Adrenal gland (tissue), 9 donors: ENCODE measurements at regions not wholly inside any gene's neighbourhood (a gene's known extent, or its start where the extent isn't known, plus 50 kb on each side); places are given as distances from the start of the nearest gene placed in this dataset.

Source experiments
- DNase-seq, 7 donors: peaks; one replicate each; pipeline ENCODE4 v3.0.0-alpha.2; 2019 to 2020
- H3K27ac ChIP-seq, 5 donors: fragments of 200-600 bp; sonication (generic) in 4 of 5; 1 replicate in 3 of 5; 2 replicates in 2 of 5; pipeline versions ENCODE4 v1.5.1 to v1.8.0; 2016 to 2020; ENCODE audit warnings: mild to moderate bottlenecking in 1 of 5
- H3K27me3 ChIP-seq: fragments of 200-600 bp; 2 replicates; pipeline ENCODE4 v1.8.0; 2021
- H3K36me3 ChIP-seq, 2 donors: fragments of 200-600 bp; replicated peaks in 1 of 2; 1 replicate in 1 of 2; 2 replicates in 1 of 2; pipeline versions ENCODE4 v1.5.1 to v1.8.0; 2018 to 2022
- H3K4me1 ChIP-seq, 2 donors: fragments of 200-600 bp; replicated peaks in 1 of 2; 1 replicate in 1 of 2; 2 replicates in 1 of 2; pipeline versions ENCODE4 v1.5.1 to v1.8.0; 2018 to 2021
- H3K4me3 ChIP-seq, 4 donors: fragments of 200-600 bp; sonication (generic) in 3 of 4; one replicate each; pipeline ENCODE4 v1.5.1; 2016 to 2018
- H3K9me3 ChIP-seq, 3 donors: fragments of 200-600 bp; sonication (generic) in 1 of 3; replicated peaks in 1 of 3; 1 replicate in 2 of 3; 2 replicates in 1 of 3; pipeline versions ENCODE4 v1.5.1 to v1.8.0; 2016 to 2021
- POLR2A ChIP-seq, 2 donors: fragments of 450-650 bp; IDR thresholded peaks; one replicate each; pipeline ENCODE4 v1.6.1; 2017; ENCODE audit warnings: antibody characterized with exemption in 2 of 2, mild to moderate bottlenecking in 2 of 2, moderate library complexity in 1 of 2
- WGBS, 4 donors: extraction: QIAGEN DNeasy Blood & Tissue Kit in 2 of 4; methylation state at CpG; one replicate each; pipeline versions ENCODE4 v1.1.5 to v1.1.7; 2013 to 2017; 5-methylcytosine and 5-hydroxymethylcytosine counted together
- intact Hi-C, 2 donors: fragments of 100-400 bp; cut with DNase I; formaldehyde crosslinking; loops; one replicate each; pipeline versions ENCODE4 v1.14.1 to v1.15.0; 2022 to 2023
- TF ChIP-seq, protein P1 (sequence below), 6 experiments: fragments of 450-650 bp in 4 of 6; fragments of 200-600 bp in 2 of 6; sonication (generic) in 1 of 6; IDR thresholded peaks; 1 replicate in 5 of 6; 2 replicates in 1 of 6; pipeline versions ENCODE4 v1.5.1 to v1.8.0; 2016 to 2021; ENCODE audit warnings: antibody characterized with exemption in 6 of 6, mild to moderate bottlenecking in 2 of 6, moderate library complexity in 1 of 6
- donor health status: healthy with polysubstance abuse.
- donor health status: Bipolar disorder and iron deficiency.
- donor health status: DM: yes; HTN: yes; CAD: no.
- donor health status: DM: no; HTN: no; CAD: no.
- donor health status: DM: no; HTN: no; CAD: no.

DNA sequence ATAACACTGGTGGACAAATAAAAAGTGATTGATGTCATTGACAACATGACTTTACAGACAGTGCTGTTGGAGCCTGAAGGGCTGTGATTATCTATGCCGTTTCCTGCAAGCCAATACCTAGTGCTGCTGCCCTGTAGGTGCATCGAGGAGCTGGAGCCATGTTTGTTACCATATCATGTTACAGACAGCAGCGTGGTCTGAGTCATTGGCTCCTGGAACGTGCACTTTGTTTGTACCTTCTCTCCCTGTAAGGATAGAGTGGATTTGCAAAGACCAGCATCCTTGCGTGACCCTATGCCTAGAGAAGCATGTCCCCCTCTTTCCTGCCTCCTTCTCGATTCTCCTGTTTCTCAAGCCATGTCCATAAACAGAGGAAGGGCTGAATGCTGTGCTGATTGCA, 597.2 kb downstream of the TYW1 start:
- intact Hi-C loops, result no loop called here
- TF ChIP-seq, protein P1, sequence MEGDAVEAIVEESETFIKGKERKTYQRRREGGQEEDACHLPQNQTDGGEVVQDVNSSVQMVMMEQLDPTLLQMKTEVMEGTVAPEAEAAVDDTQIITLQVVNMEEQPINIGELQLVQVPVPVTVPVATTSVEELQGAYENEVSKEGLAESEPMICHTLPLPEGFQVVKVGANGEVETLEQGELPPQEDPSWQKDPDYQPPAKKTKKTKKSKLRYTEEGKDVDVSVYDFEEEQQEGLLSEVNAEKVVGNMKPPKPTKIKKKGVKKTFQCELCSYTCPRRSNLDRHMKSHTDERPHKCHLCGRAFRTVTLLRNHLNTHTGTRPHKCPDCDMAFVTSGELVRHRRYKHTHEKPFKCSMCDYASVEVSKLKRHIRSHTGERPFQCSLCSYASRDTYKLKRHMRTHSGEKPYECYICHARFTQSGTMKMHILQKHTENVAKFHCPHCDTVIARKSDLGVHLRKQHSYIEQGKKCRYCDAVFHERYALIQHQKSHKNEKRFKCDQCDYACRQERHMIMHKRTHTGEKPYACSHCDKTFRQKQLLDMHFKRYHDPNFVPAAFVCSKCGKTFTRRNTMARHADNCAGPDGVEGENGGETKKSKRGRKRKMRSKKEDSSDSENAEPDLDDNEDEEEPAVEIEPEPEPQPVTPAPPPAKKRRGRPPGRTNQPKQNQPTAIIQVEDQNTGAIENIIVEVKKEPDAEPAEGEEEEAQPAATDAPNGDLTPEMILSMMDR (IDR thresholded peaks at IDR 0.05), result no peak
- no peak for TF ChIP-seq POLR2A (IDR thresholded peaks at IDR 0.05)
- no peaks in the 10 kb centered on the region for H3K9me3 ChIP-seq
- no peaks in the 10 kb centered on the region for H3K27me3 ChIP-seq
- no peak for DNase-seq
- no peak overlapping the region for H3K27ac ChIP-seq
- WGBS, 4 donors, result 38 to 62% (median 47%) methylated on average over 6 of the region's 6 CpGs
- H3K4me1 ChIP-seq, result no peaks in the 10 kb centered on the region
- H3K36me3 ChIP-seq, result no peaks in the 10 kb centered on the region
- H3K4me3 ChIP-seq, result no peak overlapping the region

DNA sequence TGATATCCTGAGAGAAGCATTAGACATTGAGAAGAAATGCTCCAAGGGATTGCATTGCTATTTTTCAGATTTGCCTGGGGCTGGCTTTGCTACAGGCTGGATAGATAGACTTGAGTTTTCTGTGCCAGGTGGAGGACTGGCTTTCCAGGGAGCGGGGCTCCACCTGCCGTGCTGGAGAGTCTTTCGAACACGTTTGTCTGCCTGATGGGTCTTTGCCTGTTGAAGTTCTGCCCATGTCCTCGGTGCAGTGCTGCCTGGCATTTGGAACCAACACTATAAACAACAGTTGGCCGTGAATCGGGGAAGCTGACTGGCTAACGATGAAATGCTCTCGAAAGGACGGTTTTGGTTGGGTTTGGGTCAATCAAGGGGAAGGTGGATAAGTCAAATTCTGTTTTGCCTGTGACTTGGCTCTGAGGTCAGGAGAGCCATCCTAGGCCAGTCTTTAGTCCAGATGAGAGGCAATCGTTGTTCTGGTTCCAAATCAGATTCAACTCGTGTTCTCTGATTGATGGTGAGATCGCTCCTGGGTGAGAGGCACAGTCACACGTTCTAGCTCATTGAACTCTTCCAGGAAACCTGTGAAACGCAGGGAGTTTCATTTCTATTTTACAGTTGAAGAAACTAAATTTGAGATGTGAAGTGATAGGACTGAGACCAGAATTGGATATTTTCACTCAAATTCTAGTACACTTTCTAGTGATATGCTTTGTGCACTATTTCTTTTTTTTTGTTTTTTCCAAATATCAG, 599.0 kb downstream of the TYW1 start:
- no peak overlapping the region for H3K4me3 ChIP-seq
- TF ChIP-seq POLR2A (IDR thresholded peaks at IDR 0.05), result no peak
- TF ChIP-seq, protein P1 (IDR thresholded peaks at IDR 0.05), result no peak
- WGBS, 4 donors, result 82 to 91% (median 87%) methylated on average over 15 of the region's 15 CpGs
- H3K27ac ChIP-seq, result no peak overlapping the region
- H3K4me1 ChIP-seq, result peaks cover 0 to 4% of the 10 kb centered on the region in 2 donors
- H3K36me3 ChIP-seq, result no peaks in the 10 kb centered on the region
- H3K27me3 ChIP-seq, result no peaks in the 10 kb centered on the region
- DNase-seq, result no peak
- intact Hi-C loops, result no loop called here
- H3K9me3 ChIP-seq, result no peaks in the 10 kb centered on the region

DNA sequence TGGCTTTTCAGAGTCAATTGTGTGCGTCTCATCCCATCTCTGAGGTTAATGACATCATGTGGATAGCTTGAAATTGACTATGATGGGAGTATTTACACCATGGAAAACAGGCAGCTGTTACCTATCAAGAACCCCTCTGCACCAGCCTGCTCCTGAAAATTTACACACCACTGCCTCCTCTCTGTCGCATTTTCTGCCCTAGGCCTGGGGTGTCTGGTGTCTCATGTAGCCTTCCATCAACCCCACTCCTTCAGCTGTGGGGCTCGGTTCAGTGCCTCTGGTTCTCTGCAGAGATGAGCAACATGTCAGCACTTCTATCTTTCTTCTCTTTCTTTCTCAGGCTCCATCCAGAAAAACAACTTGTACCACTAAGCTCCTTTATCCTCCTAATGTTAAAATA, 600.5 kb downstream of the TYW1 start:
- 90 to 93% (median 91%) methylated on average over 3 of the region's 3 CpGs for WGBS, 4 donors
- no peak for DNase-seq
- TF ChIP-seq, protein P1 (IDR thresholded peaks at IDR 0.05), result no peak
- no peak for TF ChIP-seq POLR2A (IDR thresholded peaks at IDR 0.05)
- no peaks in the 10 kb centered on the region for H3K27me3 ChIP-seq
- no peaks in the 10 kb centered on the region for H3K36me3 ChIP-seq
- H3K9me3 ChIP-seq, result no peaks in the 10 kb centered on the region
- H3K4me1 ChIP-seq, result peaks cover 0 to 6% of the 10 kb centered on the region in 2 donors
- intact Hi-C loops, result no loop called here
- H3K27ac ChIP-seq, result no peak overlapping the region
- no peak overlapping the region for H3K4me3 ChIP-seq

DNA sequence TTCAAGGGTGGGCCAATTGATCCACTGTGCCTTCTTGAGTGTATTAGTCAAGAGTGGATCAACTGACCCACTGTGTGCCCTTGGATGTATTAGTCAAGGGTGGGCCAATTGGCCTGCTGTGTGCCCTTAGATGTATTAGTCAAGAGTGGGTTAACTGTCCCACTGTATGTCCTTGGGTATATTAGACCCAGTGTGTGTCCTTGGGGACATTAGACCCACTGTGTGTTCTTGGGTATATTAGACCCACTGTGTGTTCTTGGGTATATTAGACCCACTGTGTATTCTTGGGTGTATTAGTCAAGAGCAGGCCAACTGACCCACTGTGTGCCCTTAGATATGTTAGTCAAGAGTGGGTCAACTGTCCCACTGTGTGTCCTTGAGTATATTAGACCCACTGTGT, 601.8 kb downstream of the TYW1 start:
- intact Hi-C loops, result no loop called here
- Histone ChIP-seq H3K36me3 (no peaks in the 10 kb centered on the region), H3K9me3 (no peaks in the 10 kb centered on the region), H3K27ac (no peak overlapping the region), H3K4me3 (no peak overlapping the region), H3K4me1 (peaks cover 0 to 6% of the 10 kb centered on the region in 2 donors), H3K27me3 (no peaks in the 10 kb centered on the region)
- no peak for DNase-seq
- TF ChIP-seq, protein P1 (IDR thresholded peaks at IDR 0.05), result no peak
- no peak for TF ChIP-seq POLR2A (IDR thresholded peaks at IDR 0.05)
